ENCODE measurements at regions not wholly inside any gene's neighbourhood (a gene's known extent, or its start where the extent isn't known, plus 50 kb on each side); places are given as distances from the start of the nearest gene placed in this dataset.

GRCh38 chr21:33967086-33967571 is 51.5 kb upstream of the ATP5PO start:
- TF ChIP-seq, protein P1, sequence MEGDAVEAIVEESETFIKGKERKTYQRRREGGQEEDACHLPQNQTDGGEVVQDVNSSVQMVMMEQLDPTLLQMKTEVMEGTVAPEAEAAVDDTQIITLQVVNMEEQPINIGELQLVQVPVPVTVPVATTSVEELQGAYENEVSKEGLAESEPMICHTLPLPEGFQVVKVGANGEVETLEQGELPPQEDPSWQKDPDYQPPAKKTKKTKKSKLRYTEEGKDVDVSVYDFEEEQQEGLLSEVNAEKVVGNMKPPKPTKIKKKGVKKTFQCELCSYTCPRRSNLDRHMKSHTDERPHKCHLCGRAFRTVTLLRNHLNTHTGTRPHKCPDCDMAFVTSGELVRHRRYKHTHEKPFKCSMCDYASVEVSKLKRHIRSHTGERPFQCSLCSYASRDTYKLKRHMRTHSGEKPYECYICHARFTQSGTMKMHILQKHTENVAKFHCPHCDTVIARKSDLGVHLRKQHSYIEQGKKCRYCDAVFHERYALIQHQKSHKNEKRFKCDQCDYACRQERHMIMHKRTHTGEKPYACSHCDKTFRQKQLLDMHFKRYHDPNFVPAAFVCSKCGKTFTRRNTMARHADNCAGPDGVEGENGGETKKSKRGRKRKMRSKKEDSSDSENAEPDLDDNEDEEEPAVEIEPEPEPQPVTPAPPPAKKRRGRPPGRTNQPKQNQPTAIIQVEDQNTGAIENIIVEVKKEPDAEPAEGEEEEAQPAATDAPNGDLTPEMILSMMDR (IDR thresholded peaks at IDR 0.05), result no peak
- no peak for TF ChIP-seq POLR2A (IDR thresholded peaks at IDR 0.05)

Measured in esophagus squamous epithelium (tissue), 4 donors.